WTC11 (cell line): ENCODE measurements at regions not wholly inside any gene's neighbourhood (a gene's known extent, or its start where the extent isn't known, plus 50 kb on each side); places are given as distances from the start of the nearest gene placed in this dataset.

Experiments
- ATAC-seq: fragments of 200-7000 bp; cut with Tn5 transposase; 2 replicates; pipeline ENCODE4 v1.10.0; 2021; ENCODE audit warnings: mild to moderate bottlenecking, moderate library complexity
- CTCF ChIA-PET: fragments of 300-600 bp; sonication (Branson Sonifier 250); formaldehyde crosslinking; loops from one replicate; lab custom pipeline; 2021; ENCODE audit warnings: antibody characterized with exemption; lab: Charles Lee
- POLR2A ChIA-PET: fragments of 350-600 bp; sonication (Branson Sonifier 250); formaldehyde crosslinking; loops from one replicate; lab custom pipeline; 2021; ENCODE audit warnings: antibody characterized with exemption; lab: Charles Lee
- DNase-seq: peaks from one replicate; pipeline ENCODE4 v3.0.0; 2021; ENCODE audit warnings: low spot score
- H3K27ac Mint-ChIP-seq: 2 replicates; pipeline ENCODE4 v1.8.0; 2021; ENCODE audit warnings: mixed read lengths
- H3K27me3 Mint-ChIP-seq: 2 replicates; pipeline ENCODE4 v1.8.0; 2021; ENCODE audit warnings: low read depth, mild to moderate bottlenecking, moderate library complexity, mixed read lengths
- H3K36me3 Mint-ChIP-seq: 2 replicates; pipeline ENCODE4 v1.8.0; 2021; ENCODE audit warnings: mixed read lengths
- H3K4me1 Mint-ChIP-seq: 2 replicates; pipeline ENCODE4 v1.8.0; 2022; ENCODE audit warnings: mixed read lengths
- H3K4me3 Mint-ChIP-seq: 2 replicates; pipeline ENCODE4 v1.8.0; 2021; ENCODE audit warnings: mild to moderate bottlenecking, moderate library complexity, mixed read lengths
- H3K9me3 Mint-ChIP-seq: 2 replicates; pipeline ENCODE4 v1.8.0; 2021; ENCODE audit warnings: mixed read lengths
- ATF3 ChIP-seq: sonication (generic); formaldehyde crosslinking; conservative IDR thresholded peaks from 2 replicates; pipeline ENCODE4 v1.8.1; 2022; ENCODE audit warnings: mild to moderate bottlenecking, missing genetic modification reagents
- CBFB ChIP-seq: sonication (generic); formaldehyde crosslinking; IDR thresholded peaks from 2 replicates; pipeline ENCODE4 v1.8.1; 2022; ENCODE audit warnings: mild to moderate bottlenecking, low read depth, missing genetic modification reagents
- E2F1 ChIP-seq: sonication (generic); formaldehyde crosslinking; IDR thresholded peaks from 2 replicates; pipeline ENCODE4 v1.8.0; 2022; ENCODE audit warnings: mild to moderate bottlenecking, missing genetic modification reagents
- ESRRA ChIP-seq: sonication (generic); formaldehyde crosslinking; IDR thresholded peaks from 2 replicates; pipeline ENCODE4 v1.8.1; 2022; ENCODE audit warnings: mild to moderate bottlenecking, missing genetic modification reagents, borderline replicate concordance
- FOXJ3 ChIP-seq: sonication (generic); formaldehyde crosslinking; IDR thresholded peaks from 2 replicates; pipeline ENCODE4 v1.9.0; 2021; ENCODE audit warnings: missing genetic modification reagents, mild to moderate bottlenecking, borderline replicate concordance
- GABPB1 ChIP-seq: sonication (generic); formaldehyde crosslinking; IDR thresholded peaks from 2 replicates; pipeline ENCODE4 v1.8.1; 2023; ENCODE audit warnings: mild to moderate bottlenecking, missing genetic modification reagents
- JUN ChIP-seq: sonication (generic); formaldehyde crosslinking; IDR thresholded peaks from 2 replicates; pipeline ENCODE4 v1.8.0; 2023; ENCODE audit warnings: mild to moderate bottlenecking, missing genetic modification reagents
- MLX ChIP-seq: sonication (generic); formaldehyde crosslinking; IDR thresholded peaks from 2 replicates; pipeline ENCODE4 v1.8.1; 2023; ENCODE audit warnings: mild to moderate bottlenecking, missing genetic modification reagents, moderate library complexity
- MYBL2 ChIP-seq: sonication (generic); formaldehyde crosslinking; IDR thresholded peaks from 2 replicates; pipeline ENCODE4 v1.8.1; 2023; ENCODE audit warnings: mild to moderate bottlenecking, moderate library complexity, missing genetic modification reagents
- NFATC4 ChIP-seq: fragments of 250-450 bp; sonication (Bioruptor Pico); IDR thresholded peaks from 2 replicates; pipeline ENCODE4 v1.9.0; 2021; ENCODE audit warnings: mild to moderate bottlenecking
- OVOL2 ChIP-seq: fragments of 250-450 bp; sonication (Bioruptor Pico); IDR thresholded peaks from 2 replicates; pipeline ENCODE4 v1.9.0; 2021; ENCODE audit warnings: mild to moderate bottlenecking, borderline replicate concordance
- PRRX2 ChIP-seq: fragments of 250-450 bp; sonication (Bioruptor Pico); IDR thresholded peaks from 2 replicates; pipeline ENCODE4 v1.8.0; 2021; ENCODE audit warnings: mild to moderate bottlenecking
- SMAD3 ChIP-seq: sonication (generic); formaldehyde crosslinking; IDR thresholded peaks from 2 replicates; pipeline ENCODE4 v1.8.0; 2022; ENCODE audit warnings: missing genetic modification reagents, mild to moderate bottlenecking, borderline replicate concordance
- ZBTB21 ChIP-seq: sonication (generic); formaldehyde crosslinking; IDR thresholded peaks from 2 replicates; pipeline ENCODE4 v1.8.1; 2023; ENCODE audit warnings: mild to moderate bottlenecking, missing genetic modification reagents, borderline replicate concordance
- ZBTB43 ChIP-seq: sonication (generic); formaldehyde crosslinking; IDR thresholded peaks from 2 replicates; pipeline ENCODE4 v1.8.1; 2023; ENCODE audit warnings: mild to moderate bottlenecking, missing genetic modification reagents
- ZNF121 ChIP-seq: sonication (generic); formaldehyde crosslinking; IDR thresholded peaks from 2 replicates; pipeline ENCODE4 v1.8.0; 2023; ENCODE audit warnings: missing genetic modification reagents
- ZNF232 ChIP-seq: sonication (generic); formaldehyde crosslinking; IDR thresholded peaks from 2 replicates; pipeline ENCODE4 v1.8.0; 2022; ENCODE audit warnings: mild to moderate bottlenecking, missing genetic modification reagents
- ZNF416 ChIP-seq: fragments of 250-450 bp; sonication (Bioruptor Pico); IDR thresholded peaks from 2 replicates; pipeline ENCODE4 v1.9.0; 2021; ENCODE audit warnings: mild to moderate bottlenecking, inconsistent platforms
- ZNF512 ChIP-seq: sonication (generic); formaldehyde crosslinking; IDR thresholded peaks from 2 replicates; pipeline ENCODE4 v1.8.1; 2022; ENCODE audit warnings: missing genetic modification reagents, borderline replicate concordance
- ZNF671 ChIP-seq: fragments of 250-450 bp; sonication (Bioruptor Pico); IDR thresholded peaks from 2 replicates; pipeline ENCODE4 v1.8.0; 2021; ENCODE audit warnings: mild to moderate bottlenecking
- TF ChIP-seq, protein P1 (sequence below): sonication (generic); formaldehyde crosslinking; IDR thresholded peaks from 2 replicates; pipeline ENCODE4 v1.8.0; 2022; ENCODE audit warnings: mild to moderate bottlenecking, missing genetic modification reagents
- TF ChIP-seq, protein P2 (sequence below): sonication (generic); formaldehyde crosslinking; IDR thresholded peaks from 2 replicates; pipeline ENCODE4 v1.8.0; 2022; ENCODE audit warnings: mild to moderate bottlenecking, missing genetic modification reagents

- no peak for TF ChIP-seq E2F1 (CRISPR knock-in tag)
- TF ChIP-seq, protein P1, sequence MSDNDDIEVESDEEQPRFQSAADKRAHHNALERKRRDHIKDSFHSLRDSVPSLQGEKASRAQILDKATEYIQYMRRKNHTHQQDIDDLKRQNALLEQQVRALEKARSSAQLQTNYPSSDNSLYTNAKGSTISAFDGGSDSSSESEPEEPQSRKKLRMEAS (CRISPR knock-in tag): no peak
- TF ChIP-seq, protein P2, sequence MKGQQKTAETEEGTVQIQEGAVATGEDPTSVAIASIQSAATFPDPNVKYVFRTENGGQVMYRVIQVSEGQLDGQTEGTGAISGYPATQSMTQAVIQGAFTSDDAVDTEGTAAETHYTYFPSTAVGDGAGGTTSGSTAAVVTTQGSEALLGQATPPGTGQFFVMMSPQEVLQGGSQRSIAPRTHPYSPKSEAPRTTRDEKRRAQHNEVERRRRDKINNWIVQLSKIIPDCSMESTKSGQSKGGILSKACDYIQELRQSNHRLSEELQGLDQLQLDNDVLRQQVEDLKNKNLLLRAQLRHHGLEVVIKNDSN: no peak
- no peak for TF ChIP-seq ZNF232 (CRISPR knock-in tag)
- TF ChIP-seq PRRX2 (CRISPR knock-in tag): no peak
- TF ChIP-seq ZNF671 (CRISPR knock-in tag): no peak
- TF ChIP-seq ZNF121: no peak
- no peak for TF ChIP-seq FOXJ3 (CRISPR knock-in tag)
- TF ChIP-seq ZBTB43 (CRISPR knock-in tag): no peak
- no peak for TF ChIP-seq ESRRA (CRISPR knock-in tag)
- no peak for TF ChIP-seq JUN (CRISPR knock-in tag)
- Mint-ChIP-seq H3K4me3 (no peak overlapping the region), H3K9me3 (peaks cover 19% of the 10 kb centered on the region), H3K4me1 (no peaks in the 10 kb centered on the region), H3K27ac (no peak overlapping the region), H3K36me3 (peaks cover 17% of the 10 kb centered on the region), H3K27me3 (no peaks in the 10 kb centered on the region; the same call in 1 of the 2 replicates)
- DNase-seq: no peak
- ChIA-PET CTCF (no interaction called here), POLR2A (no interaction called here)
- no peak for ATAC-seq
Measured at GRCh38 chr16:6374821-6375220, 957.8 kb upstream of the RBFOX1 start.

DNA sequence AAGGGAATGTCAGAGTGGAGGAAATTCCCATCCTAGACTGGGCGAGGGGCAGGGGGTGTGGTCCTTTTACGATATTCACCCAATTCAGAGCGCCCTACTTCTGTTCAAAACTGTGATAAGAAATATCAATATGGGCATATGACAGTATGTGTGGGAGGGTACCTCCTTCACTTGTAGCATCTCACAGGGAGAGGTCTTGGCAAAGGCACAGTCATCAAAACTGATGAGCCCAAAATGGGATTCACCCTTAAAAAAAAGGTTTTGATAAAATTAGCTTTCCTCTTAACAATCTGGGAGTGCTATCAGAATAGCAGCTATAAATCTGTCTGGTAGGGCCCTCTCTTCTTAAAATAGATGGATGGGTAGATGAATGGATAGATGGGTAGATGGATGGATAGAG is 967.8 kb upstream of the RBFOX1 start:
- DNase-seq: no peak
- H3K4me3 Mint-ChIP-seq: no peak overlapping the region
- ATAC-seq: no peak
- ChIA-PET CTCF (no interaction called here), POLR2A (no interaction called here)
- TF ChIP-seq ATF3 (CRISPR knock-in tag): no peak
- no peak for TF ChIP-seq ZNF512 (CRISPR knock-in tag)
- no peak for TF ChIP-seq ZBTB43 (CRISPR knock-in tag)
- no peak for TF ChIP-seq OVOL2 (CRISPR knock-in tag)
- TF ChIP-seq ZBTB21: no peak
- no peak for TF ChIP-seq ZNF416 (CRISPR knock-in tag)
- no peak for TF ChIP-seq MYBL2 (CRISPR knock-in tag)
- TF ChIP-seq CBFB (CRISPR knock-in tag): no peak
- no peak for TF ChIP-seq NFATC4
- TF ChIP-seq GABPB1 (CRISPR knock-in tag): no peak
- TF ChIP-seq E2F1 (CRISPR knock-in tag): no peak
- TF ChIP-seq SMAD3 (CRISPR knock-in tag): no peak
- TF ChIP-seq MLX: no peak
- peaks cover 74% of the 10 kb centered on the region for H3K36me3 Mint-ChIP-seq
- H3K27me3 Mint-ChIP-seq: peaks cover 5% of the 10 kb centered on the region
- peaks cover 87% of the 10 kb centered on the region for H3K9me3 Mint-ChIP-seq
- H3K4me1 Mint-ChIP-seq: no peaks in the 10 kb centered on the region
- H3K27ac Mint-ChIP-seq: no peak overlapping the region
